Tibial artery (tissue), 4 donors: ENCODE measurements at regions not wholly inside any gene's neighbourhood (a gene's known extent, or its start where the extent isn't known, plus 50 kb on each side); places are given as distances from the start of the nearest gene placed in this dataset.

ENCODE experiments used
- DNase-seq, 2 donors: peaks; one replicate each; pipeline ENCODE4 v3.0.0-alpha.2; 2019
- H3K27ac ChIP-seq, 2 donors: fragments of 200-600 bp; sonication (generic) in 1 of 2; 1 replicate in 1 of 2; 2 replicates in 1 of 2; pipeline ENCODE4 v1.5.1; 2018 to 2019; ENCODE audit warnings: mild to moderate bottlenecking in 1 of 2
- H3K27me3 ChIP-seq, 2 donors: fragments of 200-600 bp; sonication (generic) in 1 of 2; one replicate each; pipeline versions ENCODE4 v1.5.1 to v1.6.0; 2016 to 2019
- H3K36me3 ChIP-seq, 3 donors: fragments of 200-600 bp; sonication (generic) in 2 of 3; one replicate each; pipeline ENCODE4 v1.5.1; 2016 to 2019; ENCODE audit warnings: mild to moderate bottlenecking in 2 of 3
- H3K4me1 ChIP-seq, 4 donors: fragments of 200-600 bp; sonication (generic) in 2 of 4; 1 replicate in 3 of 4; 2 replicates in 1 of 4; pipeline ENCODE4 v1.5.1; 2016 to 2019
- H3K4me3 ChIP-seq, 2 donors: fragments of 200-600 bp; sonication (generic) in 1 of 2; 1 replicate in 1 of 2; 2 replicates in 1 of 2; pipeline ENCODE4 v1.5.1; 2018 to 2019; ENCODE audit warnings: mild to moderate bottlenecking in 2 of 2
- H3K9me3 ChIP-seq, 3 donors: fragments of 200-600 bp; sonication (generic) in 1 of 3; one replicate each; pipeline ENCODE4 v1.5.1; 2016 to 2019
- CTCF ChIP-seq, 2 experiments: fragments of 200-600 bp in 1 of 2; fragments of 450-650 bp in 1 of 2; IDR thresholded peaks; one replicate each; pipeline ENCODE4 v1.5.1; 2017 to 2019; ENCODE audit warnings: antibody characterized with exemption in 2 of 2, mild to moderate bottlenecking in 1 of 2, moderate library complexity in 1 of 2
- intact Hi-C: fragments of 100-400 bp; cut with DNase I; formaldehyde crosslinking; loops from one replicate; pipeline ENCODE4 v1.15.0; 2023; ENCODE audit warnings: low total_unique reads

GRCh38 chr3:67783281-67784250 is 129.2 kb upstream of the SUCLG2 start:
- H3K27me3 ChIP-seq: no peaks in the 10 kb centered on the region
- intact Hi-C loops: no loop called here
- no peak overlapping the region for H3K27ac ChIP-seq
- no peaks in the 10 kb centered on the region for H3K36me3 ChIP-seq
- H3K4me1 ChIP-seq: no peaks in the 10 kb centered on the region
- no peak for DNase-seq
- H3K9me3 ChIP-seq: peaks cover 0 to 4% (median 0%) of the 10 kb centered on the region in 3 donors
- no peak overlapping the region for H3K4me3 ChIP-seq
- TF ChIP-seq CTCF (IDR thresholded peaks at IDR 0.05): no peak

GRCh38 chr3:67781871-67782270 is 127.5 kb upstream of the SUCLG2 start:
- TF ChIP-seq CTCF (IDR thresholded peaks at IDR 0.05): no peak
- peaks cover 0 to 8% (median 0%) of the 10 kb centered on the region in 3 donors for H3K9me3 ChIP-seq
- no peak overlapping the region for H3K27ac ChIP-seq
- no peaks in the 10 kb centered on the region for H3K36me3 ChIP-seq
- no peaks in the 10 kb centered on the region for H3K27me3 ChIP-seq
- no peaks in the 10 kb centered on the region for H3K4me1 ChIP-seq
- DNase-seq: no peak
- no peak overlapping the region for H3K4me3 ChIP-seq
- intact Hi-C loops: no loop called here

GRCh38 chr3:67781218-67781617 is 126.8 kb upstream of the SUCLG2 start:
- H3K4me3 ChIP-seq: no peak overlapping the region
- DNase-seq: no peak
- intact Hi-C loops: no loop called here

GRCh38 chr3:67774676-67775075 is 120.3 kb upstream of the SUCLG2 start:
- no peak for DNase-seq
- H3K27me3 ChIP-seq: no peaks in the 10 kb centered on the region
- peaks cover 0 to 10% (median 4%) of the 10 kb centered on the region in 3 donors for H3K9me3 ChIP-seq
- H3K27ac ChIP-seq: no peak overlapping the region
- H3K4me1 ChIP-seq: peaks cover 0 to 6% (median 2%) of the 10 kb centered on the region in 4 donors
- no peak overlapping the region for H3K4me3 ChIP-seq
- no peak for TF ChIP-seq CTCF (IDR thresholded peaks at IDR 0.05)
- intact Hi-C loops: no loop called here
- no peaks in the 10 kb centered on the region for H3K36me3 ChIP-seq

More at GRCh38 chr3:67781218-67781617, 126.8 kb upstream of the SUCLG2 start:
- no peak for TF ChIP-seq CTCF (IDR thresholded peaks at IDR 0.05)
- Histone ChIP-seq H3K9me3 (peaks cover 0 to 8% (median 0%) of the 10 kb centered on the region in 3 donors), H3K27me3 (no peaks in the 10 kb centered on the region), H3K36me3 (no peaks in the 10 kb centered on the region), H3K4me1 (no peaks in the 10 kb centered on the region), H3K27ac (no peak overlapping the region)

GRCh38 chr3:67765575-67765974 is 111.2 kb upstream of the SUCLG2 start:
- no peak overlapping the region for H3K27ac ChIP-seq
- no peaks in the 10 kb centered on the region for H3K36me3 ChIP-seq
- intact Hi-C loops: no loop called here
- no peaks in the 10 kb centered on the region for H3K4me1 ChIP-seq
- no peak overlapping the region for H3K4me3 ChIP-seq
- peaks cover 3 to 34% (median 4%) of the 10 kb centered on the region in 3 donors for H3K9me3 ChIP-seq
- DNase-seq: no peak
- no peak for TF ChIP-seq CTCF (IDR thresholded peaks at IDR 0.05)
- H3K27me3 ChIP-seq: no peaks in the 10 kb centered on the region
